SK-N-SH treated with all-trans-retinoic acid at 6 μM for 48 hours (cell line): ENCODE measurements at regions not wholly inside any gene's neighbourhood (a gene's known extent, or its start where the extent isn't known, plus 50 kb on each side); places are given as distances from the start of the nearest gene placed in this dataset.

ENCODE experiments used
- ATAC-seq: fragments of 200-7000 bp; cut with Tn5 transposase; 3 replicates; pipeline ENCODE4 v1.9.1; 2020; ENCODE audit warnings: mild to moderate bottlenecking, moderate library complexity
- ARNTL ChIP-seq: fragments of 450-650 bp; formaldehyde crosslinking; IDR thresholded peaks from 2 replicates; pipeline ENCODE4 v1.5.0; 2020; ENCODE audit warnings: low read depth, mild to moderate bottlenecking, moderate library complexity, borderline replicate concordance
- BACH2 ChIP-seq: fragments of 250-450 bp; sonication (Bioruptor Pico); IDR thresholded peaks from 2 replicates; pipeline ENCODE4 v1.9.0; 2021; ENCODE audit warnings: mild to moderate bottlenecking, borderline replicate concordance
- CSRNP3 ChIP-seq: fragments of 250-450 bp; sonication (Bioruptor Pico); IDR thresholded peaks from 2 replicates; pipeline ENCODE4 v1.5.1; 2021; ENCODE audit warnings: mild to moderate bottlenecking, moderate library complexity
- GLIS3 ChIP-seq: fragments of 250-450 bp; sonication (Bioruptor Pico); IDR thresholded peaks from 2 replicates; pipeline ENCODE4 v1.5.0; 2020; ENCODE audit warnings: mild to moderate bottlenecking, moderate library complexity
- OSR1 ChIP-seq: fragments of 250-450 bp; sonication (Bioruptor Pico); IDR thresholded peaks from 2 replicates; pipeline ENCODE4 v1.8.0; 2022; ENCODE audit warnings: moderate library complexity, mild to moderate bottlenecking, inconsistent platforms
- PATZ1 ChIP-seq: fragments of 250-450 bp; sonication (Bioruptor Pico); IDR thresholded peaks from 2 replicates; pipeline ENCODE4 v1.8.0; 2020; ENCODE audit warnings: mild to moderate bottlenecking, moderate library complexity, borderline replicate concordance
- PPARA ChIP-seq: fragments of 250-450 bp; sonication (Bioruptor Pico); IDR thresholded peaks from 2 replicates; pipeline ENCODE4 v1.5.0; 2020; ENCODE audit warnings: mild to moderate bottlenecking, borderline replicate concordance
- RARB ChIP-seq: fragments of 250-450 bp; sonication (Bioruptor Pico); IDR thresholded peaks from 2 replicates; pipeline ENCODE4 v1.8.0; 2021; ENCODE audit warnings: mild to moderate bottlenecking, moderate library complexity
- SNAI2 ChIP-seq: fragments of 250-450 bp; sonication (Bioruptor Pico); IDR thresholded peaks from 2 replicates; pipeline ENCODE4 v1.5.0; 2020; ENCODE audit warnings: mild to moderate bottlenecking, moderate library complexity
- TCF4 ChIP-seq: fragments of 250-450 bp; sonication (Bioruptor Pico); IDR thresholded peaks from 2 replicates; pipeline ENCODE4 v1.8.0; 2021; ENCODE audit warnings: mild to moderate bottlenecking, moderate library complexity, borderline replicate concordance
- TOX ChIP-seq: fragments of 250-450 bp; sonication (Bioruptor Pico); IDR thresholded peaks from 2 replicates; pipeline ENCODE4 v1.8.0; 2021; ENCODE audit warnings: mild to moderate bottlenecking, moderate library complexity, borderline replicate concordance
- ZFP3 ChIP-seq: fragments of 250-450 bp; sonication (Bioruptor Pico); IDR thresholded peaks from 2 replicates; pipeline ENCODE4 v1.5.0; 2020; ENCODE audit warnings: mild to moderate bottlenecking, moderate library complexity
- ZFP30 ChIP-seq: fragments of 450-650 bp; formaldehyde crosslinking; IDR thresholded peaks from 2 replicates; pipeline ENCODE4 v1.5.0; 2022; ENCODE audit warnings: mild to moderate bottlenecking, moderate library complexity
- ZNF565 ChIP-seq: fragments of 450-650 bp; formaldehyde crosslinking; conservative IDR thresholded peaks from 2 replicates; pipeline ENCODE4 v1.5.0; 2020; ENCODE audit warnings: low read depth, mild to moderate bottlenecking, moderate library complexity
- TF ChIP-seq, protein P1 (sequence below): fragments of 250-450 bp; sonication (Bioruptor Pico); IDR thresholded peaks from 2 replicates; pipeline ENCODE4 v1.8.0; 2021; ENCODE audit warnings: low read depth, mild to moderate bottlenecking, moderate library complexity, borderline replicate concordance
- TF ChIP-seq, protein P2 (sequence below): fragments of 250-450 bp; sonication (Bioruptor Pico); IDR thresholded peaks from 2 replicates; pipeline ENCODE4 v1.5.1; 2020; ENCODE audit warnings: low read depth, mild to moderate bottlenecking, moderate library complexity
- TF ChIP-seq, protein P3 (sequence below): fragments of 250-450 bp; sonication (Bioruptor Pico); IDR thresholded peaks from 2 replicates; pipeline ENCODE4 v1.5.0; 2020; ENCODE audit warnings: mild to moderate bottlenecking, moderate library complexity

DNA sequence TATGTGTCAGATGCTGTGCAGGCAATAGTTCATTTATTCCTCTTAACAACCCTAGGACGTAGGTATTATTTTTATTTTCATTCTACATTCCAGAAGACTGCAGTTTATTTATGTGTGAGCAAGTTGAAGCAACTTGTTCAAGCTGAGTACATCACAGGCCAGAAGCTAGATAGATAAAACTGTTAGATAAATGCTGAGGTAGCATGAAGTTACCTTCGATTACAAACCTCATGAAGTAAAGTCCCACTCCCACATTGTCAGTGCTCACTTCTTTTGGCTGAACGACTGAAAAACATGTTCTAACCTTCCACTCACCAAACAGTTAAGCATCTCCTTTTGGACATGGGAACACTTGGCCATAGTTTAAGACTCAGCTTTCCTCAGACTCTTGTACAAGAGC, 439.2 kb downstream of the TNS1 start (continued):
- TF ChIP-seq PATZ1 (CRISPR knock-in tag) = no peak
- TF ChIP-seq ZNF565 = no peak

GRCh38 chr2:217562871-217563480, 439.8 kb downstream of the TNS1 start:
- TF ChIP-seq TOX (CRISPR knock-in tag) = no peak
- ATAC-seq = no peak

GRCh38 chr2:217559084-217559483, 443.7 kb downstream of the TNS1 start:
- no peak for ATAC-seq
- TF ChIP-seq PATZ1 (CRISPR knock-in tag) (no peak), TCF4 (CRISPR knock-in tag) (no peak), GLIS3 (CRISPR knock-in tag) (no peak), ARNTL (CRISPR knock-in tag) (no peak), OSR1 (CRISPR knock-in tag) (no peak), CSRNP3 (no peak), SNAI2 (CRISPR knock-in tag) (no peak), ZNF565 (no peak), TOX (CRISPR knock-in tag) (no peak), BACH2 (CRISPR knock-in tag) (no peak), ZFP3 (CRISPR knock-in tag) (no peak), PPARA (no peak), ZFP30 (CRISPR knock-in tag) (no peak), RARB (CRISPR knock-in tag) (no peak)
- TF ChIP-seq, protein P1, sequence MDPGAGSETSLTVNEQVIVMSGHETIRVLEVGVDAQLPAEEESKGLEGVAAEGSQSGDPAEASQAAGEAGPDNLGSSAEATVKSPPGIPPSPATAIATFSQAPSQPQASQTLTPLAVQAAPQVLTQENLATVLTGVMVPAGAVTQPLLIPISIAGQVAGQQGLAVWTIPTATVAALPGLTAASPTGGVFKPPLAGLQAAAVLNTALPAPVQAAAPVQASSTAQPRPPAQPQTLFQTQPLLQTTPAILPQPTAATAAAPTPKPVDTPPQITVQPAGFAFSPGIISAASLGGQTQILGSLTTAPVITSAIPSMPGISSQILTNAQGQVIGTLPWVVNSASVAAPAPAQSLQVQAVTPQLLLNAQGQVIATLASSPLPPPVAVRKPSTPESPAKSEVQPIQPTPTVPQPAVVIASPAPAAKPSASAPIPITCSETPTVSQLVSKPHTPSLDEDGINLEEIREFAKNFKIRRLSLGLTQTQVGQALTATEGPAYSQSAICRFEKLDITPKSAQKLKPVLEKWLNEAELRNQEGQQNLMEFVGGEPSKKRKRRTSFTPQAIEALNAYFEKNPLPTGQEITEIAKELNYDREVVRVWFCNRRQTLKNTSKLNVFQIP = no peak
- TF ChIP-seq, protein P2, sequence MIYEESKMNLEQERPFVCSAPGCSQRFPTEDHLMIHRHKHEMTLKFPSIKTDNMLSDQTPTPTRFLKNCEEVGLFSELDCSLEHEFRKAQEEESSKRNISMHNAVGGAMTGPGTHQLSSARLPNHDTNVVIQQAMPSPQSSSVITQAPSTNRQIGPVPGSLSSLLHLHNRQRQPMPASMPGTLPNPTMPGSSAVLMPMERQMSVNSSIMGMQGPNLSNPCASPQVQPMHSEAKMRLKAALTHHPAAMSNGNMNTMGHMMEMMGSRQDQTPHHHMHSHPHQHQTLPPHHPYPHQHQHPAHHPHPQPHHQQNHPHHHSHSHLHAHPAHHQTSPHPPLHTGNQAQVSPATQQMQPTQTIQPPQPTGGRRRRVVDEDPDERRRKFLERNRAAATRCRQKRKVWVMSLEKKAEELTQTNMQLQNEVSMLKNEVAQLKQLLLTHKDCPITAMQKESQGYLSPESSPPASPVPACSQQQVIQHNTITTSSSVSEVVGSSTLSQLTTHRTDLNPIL (CRISPR knock-in tag) = no peak
- TF ChIP-seq, protein P3, sequence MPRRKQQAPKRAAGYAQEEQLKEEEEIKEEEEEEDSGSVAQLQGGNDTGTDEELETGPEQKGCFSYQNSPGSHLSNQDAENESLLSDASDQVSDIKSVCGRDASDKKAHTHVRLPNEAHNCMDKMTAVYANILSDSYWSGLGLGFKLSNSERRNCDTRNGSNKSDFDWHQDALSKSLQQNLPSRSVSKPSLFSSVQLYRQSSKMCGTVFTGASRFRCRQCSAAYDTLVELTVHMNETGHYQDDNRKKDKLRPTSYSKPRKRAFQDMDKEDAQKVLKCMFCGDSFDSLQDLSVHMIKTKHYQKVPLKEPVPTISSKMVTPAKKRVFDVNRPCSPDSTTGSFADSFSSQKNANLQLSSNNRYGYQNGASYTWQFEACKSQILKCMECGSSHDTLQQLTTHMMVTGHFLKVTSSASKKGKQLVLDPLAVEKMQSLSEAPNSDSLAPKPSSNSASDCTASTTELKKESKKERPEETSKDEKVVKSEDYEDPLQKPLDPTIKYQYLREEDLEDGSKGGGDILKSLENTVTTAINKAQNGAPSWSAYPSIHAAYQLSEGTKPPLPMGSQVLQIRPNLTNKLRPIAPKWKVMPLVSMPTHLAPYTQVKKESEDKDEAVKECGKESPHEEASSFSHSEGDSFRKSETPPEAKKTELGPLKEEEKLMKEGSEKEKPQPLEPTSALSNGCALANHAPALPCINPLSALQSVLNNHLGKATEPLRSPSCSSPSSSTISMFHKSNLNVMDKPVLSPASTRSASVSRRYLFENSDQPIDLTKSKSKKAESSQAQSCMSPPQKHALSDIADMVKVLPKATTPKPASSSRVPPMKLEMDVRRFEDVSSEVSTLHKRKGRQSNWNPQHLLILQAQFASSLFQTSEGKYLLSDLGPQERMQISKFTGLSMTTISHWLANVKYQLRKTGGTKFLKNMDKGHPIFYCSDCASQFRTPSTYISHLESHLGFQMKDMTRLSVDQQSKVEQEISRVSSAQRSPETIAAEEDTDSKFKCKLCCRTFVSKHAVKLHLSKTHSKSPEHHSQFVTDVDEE (CRISPR knock-in tag) = no peak
